ENCODE measurements at regions not wholly inside any gene's neighbourhood (a gene's known extent, or its start where the extent isn't known, plus 50 kb on each side); places are given as distances from the start of the nearest gene placed in this dataset.

GRCh38 chr7:52017802-52018679 is 701.4 kb upstream of the COBL start:
- H3K4me1 Mint-ChIP-seq (ENCODE audit: low read depth), result no peaks in the 10 kb centered on the region
- no peaks in the 10 kb centered on the region for H3K27me3 Mint-ChIP-seq (ENCODE audit: low read depth)
- H3K4me3 Mint-ChIP-seq, result no peak overlapping the region
- H3K9me3 Mint-ChIP-seq, result peaks cover 4% of the 10 kb centered on the region
- H3K27ac Mint-ChIP-seq, result no peak overlapping the region
- H3K36me3 Mint-ChIP-seq (ENCODE audit: low read depth), result no peaks in the 10 kb centered on the region

GRCh38 chr7:52009181-52009580 is 692.6 kb upstream of the COBL start:
- H3K27ac Mint-ChIP-seq, result no peak overlapping the region
- H3K36me3 Mint-ChIP-seq (ENCODE audit: low read depth), result no peaks in the 10 kb centered on the region
- H3K9me3 Mint-ChIP-seq, result peaks cover 20% of the 10 kb centered on the region
- no peak overlapping the region for H3K4me3 Mint-ChIP-seq
- no peaks in the 10 kb centered on the region for H3K4me1 Mint-ChIP-seq (ENCODE audit: low read depth)
- no peaks in the 10 kb centered on the region for H3K27me3 Mint-ChIP-seq (ENCODE audit: low read depth)

DNA sequence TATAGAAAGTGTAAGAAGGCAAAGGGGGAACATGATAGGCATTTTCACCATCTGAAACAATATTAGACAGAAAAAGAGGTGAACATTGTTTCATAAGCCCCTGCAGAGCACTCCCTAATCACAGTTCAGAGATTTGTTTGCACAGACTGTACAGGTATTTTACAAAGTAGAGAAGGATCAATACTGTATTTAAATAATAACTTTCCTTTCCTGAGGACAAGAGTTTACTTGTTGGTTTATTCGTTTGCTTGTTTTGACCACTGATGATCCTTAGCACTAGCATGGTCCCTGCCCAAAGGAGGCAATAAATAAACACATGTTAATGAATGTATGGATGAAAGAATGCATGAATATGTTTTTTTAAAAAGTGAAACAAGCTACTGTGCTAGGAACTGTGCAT is 690.1 kb upstream of the COBL start:
- Mint-ChIP-seq H3K4me3 (no peak overlapping the region), H3K9me3 (peaks cover 24% of the 10 kb centered on the region), H3K36me3 (ENCODE audit: low read depth) (no peaks in the 10 kb centered on the region), H3K27me3 (ENCODE audit: low read depth) (no peaks in the 10 kb centered on the region), H3K4me1 (ENCODE audit: low read depth) (no peaks in the 10 kb centered on the region), H3K27ac (no peak overlapping the region)

DNA sequence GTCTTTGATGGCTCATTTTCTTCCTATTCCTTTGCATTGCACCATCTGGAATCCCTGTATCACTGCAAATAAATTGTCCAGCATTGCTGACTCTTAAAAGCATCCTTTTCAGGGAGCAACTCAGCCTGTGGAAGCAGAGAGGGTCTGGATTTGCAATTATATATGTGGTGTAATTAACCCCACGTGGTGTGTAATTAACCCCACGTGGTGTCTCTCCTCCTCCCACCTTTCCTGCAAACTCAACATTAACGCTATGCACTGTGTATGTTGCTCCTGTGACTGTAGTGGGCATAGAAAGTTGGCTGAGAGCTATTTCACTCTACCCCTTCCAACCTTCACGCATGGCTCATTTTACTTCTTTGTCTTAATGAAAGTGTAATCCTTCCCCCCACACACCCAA is 689.0 kb upstream of the COBL start:
- no peaks in the 10 kb centered on the region for H3K36me3 Mint-ChIP-seq (ENCODE audit: low read depth)
- H3K9me3 Mint-ChIP-seq, result peaks cover 19% of the 10 kb centered on the region
- H3K4me3 Mint-ChIP-seq, result no peak overlapping the region
- no peak overlapping the region for H3K27ac Mint-ChIP-seq
- no peaks in the 10 kb centered on the region for H3K4me1 Mint-ChIP-seq (ENCODE audit: low read depth)
- no peaks in the 10 kb centered on the region for H3K27me3 Mint-ChIP-seq (ENCODE audit: low read depth)

DNA sequence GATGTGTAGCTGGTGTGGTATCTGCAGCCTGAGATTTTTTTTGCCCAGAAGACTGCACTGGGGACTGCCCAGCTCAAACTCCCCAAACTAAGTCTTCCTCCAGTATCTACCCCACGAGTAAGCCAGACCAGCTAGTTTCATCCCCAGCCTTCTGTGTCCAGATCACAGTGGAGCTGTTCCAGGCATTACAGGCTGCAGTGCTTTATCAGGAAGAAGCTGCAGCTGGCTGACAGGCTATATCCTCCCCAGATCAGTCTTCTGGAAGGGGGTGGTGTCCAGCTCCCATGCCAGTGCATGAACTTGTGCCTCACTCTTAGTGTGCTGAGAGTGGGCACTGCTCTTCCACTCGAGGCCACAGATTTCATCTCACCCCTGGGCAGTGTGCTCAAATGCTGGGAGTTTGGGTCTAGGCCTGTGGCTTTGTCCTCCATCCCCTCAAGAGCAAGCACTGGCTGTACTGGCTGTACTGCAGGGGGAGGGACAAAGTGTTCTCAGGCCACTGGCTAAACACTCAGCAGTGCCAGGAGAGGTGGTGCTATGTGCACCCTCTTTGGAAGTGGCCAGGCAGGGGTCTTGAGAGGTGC is 679.1 kb upstream of the COBL start:
- Mint-ChIP-seq H3K27ac (no peak overlapping the region), H3K9me3 (peaks cover 33% of the 10 kb centered on the region), H3K27me3 (ENCODE audit: low read depth) (no peaks in the 10 kb centered on the region), H3K4me1 (ENCODE audit: low read depth) (no peaks in the 10 kb centered on the region), H3K4me3 (no peak overlapping the region), H3K36me3 (ENCODE audit: low read depth) (no peaks in the 10 kb centered on the region)

DNA sequence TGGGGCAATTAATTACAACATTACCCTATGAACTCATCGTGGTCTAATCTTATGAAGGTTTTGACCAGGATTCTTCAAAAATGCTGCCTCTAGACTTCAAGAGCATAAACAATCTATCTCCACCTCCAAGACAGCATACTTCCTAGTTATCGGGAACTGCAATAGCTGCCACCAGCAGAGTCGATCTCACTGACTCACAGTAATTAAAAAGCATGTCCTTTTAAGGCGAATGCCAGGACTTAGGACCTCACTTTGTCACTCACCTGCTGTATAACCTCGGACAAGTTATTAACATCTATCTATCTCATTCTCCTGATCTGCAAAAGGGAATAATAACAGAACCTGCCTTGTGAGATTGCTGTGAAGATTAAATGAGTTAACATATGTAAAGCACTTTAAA is 666.0 kb upstream of the COBL start:
- Mint-ChIP-seq H3K4me3 (no peak overlapping the region), H3K4me1 (ENCODE audit: low read depth) (no peaks in the 10 kb centered on the region)

DNA sequence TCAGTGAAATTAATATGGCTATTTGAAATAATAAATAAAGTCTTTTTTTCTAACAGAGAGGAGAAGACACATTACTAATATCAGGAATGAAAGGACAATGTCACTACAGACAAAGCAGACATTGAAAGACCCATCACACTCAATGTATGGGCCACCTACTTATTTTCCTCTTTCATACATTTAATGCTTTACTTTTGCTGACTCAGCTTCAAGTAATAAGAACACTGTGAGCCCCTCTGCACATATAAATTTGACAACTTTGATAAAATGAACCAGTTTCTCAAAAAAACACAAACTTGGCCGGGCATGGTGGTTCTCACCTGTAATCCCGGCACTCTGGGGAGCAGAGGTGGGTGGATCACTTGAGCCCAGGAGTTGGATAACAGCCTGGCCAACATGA is 664.2 kb upstream of the COBL start:
- no peak overlapping the region for H3K4me3 Mint-ChIP-seq
- no peaks in the 10 kb centered on the region for H3K36me3 Mint-ChIP-seq (ENCODE audit: low read depth)
- H3K27me3 Mint-ChIP-seq (ENCODE audit: low read depth), result no peaks in the 10 kb centered on the region
- peaks cover 18% of the 10 kb centered on the region for H3K9me3 Mint-ChIP-seq
- H3K4me1 Mint-ChIP-seq (ENCODE audit: low read depth), result no peaks in the 10 kb centered on the region
- H3K27ac Mint-ChIP-seq, result no peak overlapping the region

More for the DNA sequence above, 666.0 kb upstream of the COBL start:
- H3K27me3 Mint-ChIP-seq (ENCODE audit: low read depth), result no peaks in the 10 kb centered on the region
- no peaks in the 10 kb centered on the region for H3K36me3 Mint-ChIP-seq (ENCODE audit: low read depth)
- no peak overlapping the region for H3K27ac Mint-ChIP-seq
- H3K9me3 Mint-ChIP-seq, result peaks cover 24% of the 10 kb centered on the region

DNA sequence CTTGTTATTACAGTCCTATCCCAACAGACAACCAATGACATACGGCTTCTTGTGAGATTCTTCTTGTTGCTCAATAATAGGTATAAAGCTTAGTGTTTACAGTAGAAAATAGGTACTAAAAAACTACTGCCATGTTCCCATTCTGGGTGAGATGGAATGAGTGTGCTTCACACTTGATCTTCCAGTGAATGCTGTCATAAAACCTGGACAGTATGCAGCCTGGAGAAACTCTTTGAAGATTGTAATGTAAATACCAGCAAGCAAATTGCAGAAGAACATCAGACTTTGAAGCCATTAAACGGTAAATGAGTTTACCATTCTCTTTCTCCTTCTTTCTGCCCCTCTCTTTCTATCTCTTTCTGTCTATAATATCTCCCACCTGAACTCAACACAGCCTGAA is 663.7 kb upstream of the COBL start:
- Mint-ChIP-seq H3K36me3 (ENCODE audit: low read depth) (no peaks in the 10 kb centered on the region), H3K4me1 (ENCODE audit: low read depth) (no peaks in the 10 kb centered on the region), H3K27me3 (ENCODE audit: low read depth) (no peaks in the 10 kb centered on the region), H3K9me3 (peaks cover 16% of the 10 kb centered on the region), H3K4me3 (no peak overlapping the region), H3K27ac (no peak overlapping the region)

DNA sequence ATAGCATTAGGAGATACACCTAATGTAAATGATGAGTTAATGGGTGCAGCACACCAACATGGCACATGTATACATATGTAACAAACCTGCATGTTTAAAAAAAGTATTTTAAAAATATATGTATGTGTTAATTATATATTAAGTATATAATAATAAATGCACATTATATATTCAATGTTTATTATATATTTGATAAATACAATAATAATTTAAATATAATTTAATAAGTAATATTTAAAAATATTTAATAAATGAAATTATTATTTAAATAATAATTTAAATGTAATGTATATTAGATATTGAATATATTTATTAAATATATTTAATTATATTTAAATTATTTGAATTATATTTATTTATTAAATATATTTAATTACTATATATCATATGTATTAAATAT is 661.3 kb upstream of the COBL start:
- H3K4me1 Mint-ChIP-seq (ENCODE audit: low read depth), result no peaks in the 10 kb centered on the region
- H3K27ac Mint-ChIP-seq, result no peak overlapping the region
- H3K27me3 Mint-ChIP-seq (ENCODE audit: low read depth), result no peaks in the 10 kb centered on the region
- H3K36me3 Mint-ChIP-seq (ENCODE audit: low read depth), result no peaks in the 10 kb centered on the region
- H3K4me3 Mint-ChIP-seq, result no peak overlapping the region
- H3K9me3 Mint-ChIP-seq, result peaks cover 18% of the 10 kb centered on the region

GRCh38 chr7:51973939-51974338 is 657.3 kb upstream of the COBL start:
- no peak overlapping the region for H3K4me3 Mint-ChIP-seq
- H3K27me3 Mint-ChIP-seq (ENCODE audit: low read depth), result no peaks in the 10 kb centered on the region
- no peak overlapping the region for H3K27ac Mint-ChIP-seq
- H3K9me3 Mint-ChIP-seq, result peaks cover 13% of the 10 kb centered on the region
- H3K36me3 Mint-ChIP-seq (ENCODE audit: low read depth), result no peaks in the 10 kb centered on the region
- no peaks in the 10 kb centered on the region for H3K4me1 Mint-ChIP-seq (ENCODE audit: low read depth)

DNA sequence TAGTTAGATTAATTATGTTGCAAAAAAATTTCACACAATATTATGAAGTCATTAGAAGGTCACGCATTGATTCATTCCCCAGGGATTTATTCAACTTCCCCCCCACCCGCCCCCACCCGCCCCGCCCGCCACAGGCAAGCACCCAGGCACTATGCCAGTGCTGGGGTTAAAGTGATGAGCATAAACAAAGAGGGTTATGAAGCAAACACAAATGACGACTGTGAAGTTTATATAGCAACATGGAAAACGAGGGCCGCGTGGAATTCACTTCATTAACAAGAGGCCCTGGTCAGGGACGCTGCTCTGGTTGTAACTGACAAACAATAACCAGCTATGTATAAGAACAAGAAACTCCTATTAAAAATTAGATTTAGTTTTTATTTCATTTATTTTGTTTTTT is 656.5 kb upstream of the COBL start:
- no peaks in the 10 kb centered on the region for H3K4me1 Mint-ChIP-seq (ENCODE audit: low read depth)

DNA sequence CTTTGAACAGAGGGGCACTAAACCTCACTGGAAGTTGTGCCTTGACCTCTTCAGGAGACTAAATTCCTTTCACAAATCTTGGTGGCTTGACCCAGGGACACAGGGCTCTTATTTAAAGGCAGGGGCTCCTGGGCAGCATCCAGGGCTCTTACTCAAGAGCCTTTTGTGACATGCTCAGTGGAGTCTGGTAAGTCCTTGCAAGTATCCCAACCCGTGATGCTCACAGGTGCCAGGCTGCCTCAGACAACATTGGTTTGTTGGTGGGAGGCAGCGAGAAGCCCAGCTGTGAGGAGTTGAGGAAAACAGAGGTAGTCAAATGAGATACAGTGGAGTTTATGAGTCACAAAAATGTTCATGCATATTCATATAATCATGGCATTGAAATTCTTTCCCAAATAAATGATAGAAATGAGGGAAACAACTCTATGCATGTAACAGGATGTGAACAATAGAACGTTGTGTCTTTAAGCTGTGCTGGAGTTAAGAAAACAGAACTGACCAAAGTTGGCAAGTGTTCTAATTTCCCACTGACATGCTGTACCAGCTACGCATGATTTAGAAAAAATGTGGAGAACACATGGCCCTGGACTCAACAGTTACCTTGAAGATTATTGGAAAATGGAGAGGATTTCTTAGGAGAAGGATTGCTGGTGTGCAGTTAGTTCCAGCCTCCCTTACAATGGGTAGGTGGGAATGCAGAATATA is 654.5 kb upstream of the COBL start:
- H3K9me3 Mint-ChIP-seq, result peaks cover 7% of the 10 kb centered on the region
- H3K27ac Mint-ChIP-seq, result no peak overlapping the region
- no peaks in the 10 kb centered on the region for H3K36me3 Mint-ChIP-seq (ENCODE audit: low read depth)
- H3K4me1 Mint-ChIP-seq (ENCODE audit: low read depth), result no peaks in the 10 kb centered on the region
- H3K27me3 Mint-ChIP-seq (ENCODE audit: low read depth), result no peaks in the 10 kb centered on the region
- no peak overlapping the region for H3K4me3 Mint-ChIP-seq

More for the DNA sequence above, 656.5 kb upstream of the COBL start:
- H3K36me3 Mint-ChIP-seq (ENCODE audit: low read depth), result no peaks in the 10 kb centered on the region
- no peak overlapping the region for H3K4me3 Mint-ChIP-seq
- H3K27me3 Mint-ChIP-seq (ENCODE audit: low read depth), result no peaks in the 10 kb centered on the region
- no peak overlapping the region for H3K27ac Mint-ChIP-seq
- peaks cover 7% of the 10 kb centered on the region for H3K9me3 Mint-ChIP-seq

DNA sequence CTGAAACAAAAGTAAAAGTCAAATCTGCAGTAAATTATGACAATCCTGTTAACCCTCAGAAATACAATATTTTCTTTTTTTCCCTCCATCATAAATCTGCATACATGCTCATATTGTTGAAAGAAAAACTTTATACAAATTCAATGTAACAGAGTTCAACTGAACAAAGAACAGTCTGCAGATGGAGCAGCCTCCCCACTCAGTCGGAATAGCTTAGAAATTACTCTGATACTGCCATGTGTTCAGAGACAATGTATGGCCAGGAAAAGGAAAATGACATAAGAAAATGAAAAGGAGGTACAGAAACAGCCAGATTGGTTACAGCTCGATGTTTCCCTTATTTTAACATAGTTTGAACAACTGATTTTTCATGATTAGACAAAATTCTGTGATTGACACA is 651.9 kb upstream of the COBL start:
- no peak overlapping the region for H3K27ac Mint-ChIP-seq
- no peaks in the 10 kb centered on the region for H3K36me3 Mint-ChIP-seq (ENCODE audit: low read depth)
- H3K27me3 Mint-ChIP-seq (ENCODE audit: low read depth), result no peaks in the 10 kb centered on the region
- H3K4me1 Mint-ChIP-seq (ENCODE audit: low read depth), result no peaks in the 10 kb centered on the region
- peaks cover 3% of the 10 kb centered on the region for H3K9me3 Mint-ChIP-seq
- no peak overlapping the region for H3K4me3 Mint-ChIP-seq

DNA sequence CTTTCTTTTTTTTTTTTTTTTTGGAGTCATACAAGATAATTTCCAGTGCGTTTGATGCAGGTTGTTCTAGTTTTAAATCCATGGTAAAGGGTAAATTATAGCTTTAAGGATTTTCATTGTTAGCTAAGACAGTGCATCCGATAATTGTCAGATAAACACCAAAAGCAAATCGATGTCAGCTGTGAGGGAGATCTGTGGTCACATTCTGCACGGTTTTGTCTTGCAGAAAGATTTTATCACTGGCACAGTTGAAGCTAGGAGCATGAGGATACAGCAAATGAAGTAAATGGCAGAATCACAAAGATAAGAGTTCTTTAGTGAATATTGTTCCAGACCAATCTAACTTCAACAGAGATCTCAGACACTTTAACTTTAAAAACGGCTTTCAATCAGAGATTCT is 648.8 kb upstream of the COBL start:
- Mint-ChIP-seq H3K4me3 (no peak overlapping the region), H3K4me1 (ENCODE audit: low read depth) (no peaks in the 10 kb centered on the region), H3K36me3 (ENCODE audit: low read depth) (no peaks in the 10 kb centered on the region), H3K9me3 (peaks cover 7% of the 10 kb centered on the region), H3K27ac (no peak overlapping the region), H3K27me3 (ENCODE audit: low read depth) (no peaks in the 10 kb centered on the region)

DNA sequence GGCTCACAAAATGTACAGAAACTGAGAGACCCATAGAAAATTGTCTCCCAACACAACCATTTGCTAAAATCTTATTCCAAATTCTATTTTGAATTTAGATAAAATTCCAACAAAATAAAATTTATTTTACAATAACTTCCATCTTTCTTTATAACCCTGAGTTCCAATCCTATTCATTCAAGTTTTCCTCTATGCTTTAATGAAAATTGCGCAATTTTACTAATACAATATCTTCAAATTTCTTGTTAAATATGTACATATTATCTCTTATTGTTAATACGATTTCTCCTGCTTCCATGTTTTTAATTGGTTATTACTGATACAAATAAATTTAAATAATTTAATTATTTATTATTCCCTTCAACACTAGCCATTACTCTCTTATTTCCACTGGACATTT is 645.2 kb upstream of the COBL start:
- no peak overlapping the region for H3K4me3 Mint-ChIP-seq
- H3K27me3 Mint-ChIP-seq (ENCODE audit: low read depth), result no peaks in the 10 kb centered on the region
- H3K27ac Mint-ChIP-seq, result no peak overlapping the region
- H3K9me3 Mint-ChIP-seq, result peaks cover 9% of the 10 kb centered on the region
- no peaks in the 10 kb centered on the region for H3K36me3 Mint-ChIP-seq (ENCODE audit: low read depth)
- H3K4me1 Mint-ChIP-seq (ENCODE audit: low read depth), result no peaks in the 10 kb centered on the region

Measured in T-helper 1 cell treated with Interleukin-12 subunit alpha and Interleukin-12 subunit beta and Interleukin-4 antibody, amounts not matched to agents 30 μg/mL and 1 μg/mL, for 36 hours (primary cell).